Peyer's patch (tissue), 4 donors: ENCODE measurements at regions not wholly inside any gene's neighbourhood (a gene's known extent, or its start where the extent isn't known, plus 50 kb on each side); places are given as distances from the start of the nearest gene placed in this dataset.
"Not testable (repeated sequence)": the region's sequence is repeated elsewhere in the genome, so short reads cannot be mapped to it uniquely, and the experiment has no call there.

ENCODE experiments used
- POLR2A ChIP-seq, 2 donors: fragments of 450-650 bp; IDR thresholded peaks; one replicate each; pipeline ENCODE4 v1.5.1; 2017; ENCODE audit warnings: antibody characterized with exemption in 2 of 2, mild to moderate bottlenecking in 2 of 2, moderate library complexity in 2 of 2
- TF ChIP-seq, protein P1 (sequence below), 6 experiments: fragments of 450-650 bp in 4 of 6; fragments of 200-600 bp in 2 of 6; sonication (generic) in 1 of 6; IDR thresholded peaks; one replicate each; pipeline ENCODE4 v1.5.1; 2017 to 2019; ENCODE audit warnings: antibody characterized with exemption in 6 of 6, mild to moderate bottlenecking in 3 of 6, moderate library complexity in 1 of 6

DNA sequence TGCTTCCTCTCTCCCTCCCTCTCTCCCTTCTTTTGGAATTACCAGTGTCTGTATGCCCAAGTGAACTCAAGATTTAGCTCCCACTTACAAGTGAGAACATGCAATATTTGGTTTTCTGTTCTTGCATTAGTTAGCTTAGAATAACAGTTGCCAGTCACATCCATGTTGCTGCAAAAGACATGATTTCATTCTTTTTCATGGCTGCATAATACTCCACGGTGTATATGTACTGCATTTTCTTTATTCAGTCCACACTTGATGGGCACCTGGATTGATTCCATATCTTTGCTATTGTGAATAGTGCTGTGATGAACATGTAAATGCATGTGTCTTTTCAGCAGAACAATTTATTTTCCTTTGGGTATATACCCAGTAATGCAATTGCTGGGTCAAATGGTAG is 97.5 kb upstream of the GRAMD1B start:
- TF ChIP-seq, protein P1, sequence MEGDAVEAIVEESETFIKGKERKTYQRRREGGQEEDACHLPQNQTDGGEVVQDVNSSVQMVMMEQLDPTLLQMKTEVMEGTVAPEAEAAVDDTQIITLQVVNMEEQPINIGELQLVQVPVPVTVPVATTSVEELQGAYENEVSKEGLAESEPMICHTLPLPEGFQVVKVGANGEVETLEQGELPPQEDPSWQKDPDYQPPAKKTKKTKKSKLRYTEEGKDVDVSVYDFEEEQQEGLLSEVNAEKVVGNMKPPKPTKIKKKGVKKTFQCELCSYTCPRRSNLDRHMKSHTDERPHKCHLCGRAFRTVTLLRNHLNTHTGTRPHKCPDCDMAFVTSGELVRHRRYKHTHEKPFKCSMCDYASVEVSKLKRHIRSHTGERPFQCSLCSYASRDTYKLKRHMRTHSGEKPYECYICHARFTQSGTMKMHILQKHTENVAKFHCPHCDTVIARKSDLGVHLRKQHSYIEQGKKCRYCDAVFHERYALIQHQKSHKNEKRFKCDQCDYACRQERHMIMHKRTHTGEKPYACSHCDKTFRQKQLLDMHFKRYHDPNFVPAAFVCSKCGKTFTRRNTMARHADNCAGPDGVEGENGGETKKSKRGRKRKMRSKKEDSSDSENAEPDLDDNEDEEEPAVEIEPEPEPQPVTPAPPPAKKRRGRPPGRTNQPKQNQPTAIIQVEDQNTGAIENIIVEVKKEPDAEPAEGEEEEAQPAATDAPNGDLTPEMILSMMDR (IDR thresholded peaks at IDR 0.05), result not testable (repeated sequence)
- TF ChIP-seq POLR2A (IDR thresholded peaks at IDR 0.05), result not testable (repeated sequence)
